ENCODE measurements at regions not wholly inside any gene's neighbourhood (a gene's known extent, or its start where the extent isn't known, plus 50 kb on each side); places are given as distances from the start of the nearest gene placed in this dataset.
A peak's percentile ranks its signal among the peaks of the same experiment; 100 is the strongest.

- H3K4me3 ChIP-seq (ENCODE audit: insufficient read depth, low read depth, low read length), result no peak overlapping the region
- H3K27me3 ChIP-seq (ENCODE audit: control insufficient read depth, insufficient read depth, low read length), result no peaks in the 10 kb centered on the region
- no peak for DNase-seq
- no peaks in the 10 kb centered on the region for H3K36me3 ChIP-seq (replicated peaks; ENCODE audit: control insufficient read depth, insufficient read depth, low read length)
Measured at GRCh38 chr7:21029006-21029405, 242.3 kb upstream of the SP8 start.

GRCh38 chr7:21030237-21030871 is 243.7 kb upstream of the SP8 start:
- Histone ChIP-seq H3K4me3 (ENCODE audit: insufficient read depth, low read depth, low read length) (no peak overlapping the region), H3K27me3 (ENCODE audit: control insufficient read depth, insufficient read depth, low read length) (no peaks in the 10 kb centered on the region)

GRCh38 chr7:21041252-21041651 is 254.6 kb upstream of the SP8 start:
- H3K27me3 ChIP-seq (ENCODE audit: control insufficient read depth, insufficient read depth, low read length), result no peaks in the 10 kb centered on the region
- no peak overlapping the region for H3K4me3 ChIP-seq (ENCODE audit: insufficient read depth, low read depth, low read length)
- no peak for DNase-seq

More at GRCh38 chr7:21030237-21030871, 243.7 kb upstream of the SP8 start:
- peak; percentile 12 for DNase-seq
- H3K36me3 ChIP-seq (replicated peaks; ENCODE audit: control insufficient read depth, insufficient read depth, low read length), result no peaks in the 10 kb centered on the region

GRCh38 chr7:21041666-21042065 is 255.0 kb upstream of the SP8 start:
- DNase-seq, result peak; percentile 50
- no peaks in the 10 kb centered on the region for H3K27me3 ChIP-seq (ENCODE audit: control insufficient read depth, insufficient read depth, low read length)
- H3K4me3 ChIP-seq (ENCODE audit: insufficient read depth, low read depth, low read length), result no peak overlapping the region
- no peaks in the 10 kb centered on the region for H3K36me3 ChIP-seq (replicated peaks; ENCODE audit: control insufficient read depth, insufficient read depth, low read length)

More at GRCh38 chr7:21041252-21041651, 254.6 kb upstream of the SP8 start:
- no peaks in the 10 kb centered on the region for H3K36me3 ChIP-seq (replicated peaks; ENCODE audit: control insufficient read depth, insufficient read depth, low read length)

GRCh38 chr7:21044384-21044783 is 257.7 kb upstream of the SP8 start:
- H3K27me3 ChIP-seq (ENCODE audit: control insufficient read depth, insufficient read depth, low read length), result no peaks in the 10 kb centered on the region
- DNase-seq, result no peak
- no peak overlapping the region for H3K4me3 ChIP-seq (ENCODE audit: insufficient read depth, low read depth, low read length)
- H3K36me3 ChIP-seq (replicated peaks; ENCODE audit: control insufficient read depth, insufficient read depth, low read length), result no peaks in the 10 kb centered on the region

- no peak overlapping the region for H3K4me3 ChIP-seq (ENCODE audit: insufficient read depth, low read depth, low read length)
- H3K27me3 ChIP-seq (ENCODE audit: control insufficient read depth, insufficient read depth, low read length), result no peaks in the 10 kb centered on the region
- DNase-seq, result no peak
- no peaks in the 10 kb centered on the region for H3K36me3 ChIP-seq (replicated peaks; ENCODE audit: control insufficient read depth, insufficient read depth, low read length)
Measured at GRCh38 chr7:21044913-21045568, 258.4 kb upstream of the SP8 start.

GRCh38 chr7:21051865-21052264 is 265.2 kb upstream of the SP8 start:
- Histone ChIP-seq H3K4me3 (ENCODE audit: insufficient read depth, low read depth, low read length) (no peak overlapping the region), H3K27me3 (ENCODE audit: control insufficient read depth, insufficient read depth, low read length) (no peaks in the 10 kb centered on the region)
- no peak for DNase-seq

GRCh38 chr7:21054427-21055112 is 267.9 kb upstream of the SP8 start:
- no peaks in the 10 kb centered on the region for H3K36me3 ChIP-seq (replicated peaks; ENCODE audit: control insufficient read depth, insufficient read depth, low read length)
- no peak for DNase-seq
- no peak overlapping the region for H3K4me3 ChIP-seq (ENCODE audit: insufficient read depth, low read depth, low read length)

More at GRCh38 chr7:21051865-21052264, 265.2 kb upstream of the SP8 start:
- H3K36me3 ChIP-seq (replicated peaks; ENCODE audit: control insufficient read depth, insufficient read depth, low read length), result no peaks in the 10 kb centered on the region

GRCh38 chr7:21059069-21059468 is 272.4 kb upstream of the SP8 start:
- H3K4me3 ChIP-seq (ENCODE audit: insufficient read depth, low read depth, low read length), result no peak overlapping the region
- DNase-seq, result no peak
- no peaks in the 10 kb centered on the region for H3K36me3 ChIP-seq (replicated peaks; ENCODE audit: control insufficient read depth, insufficient read depth, low read length)
- no peaks in the 10 kb centered on the region for H3K27me3 ChIP-seq (ENCODE audit: control insufficient read depth, insufficient read depth, low read length)

More at GRCh38 chr7:21054427-21055112, 267.9 kb upstream of the SP8 start:
- H3K27me3 ChIP-seq (ENCODE audit: control insufficient read depth, insufficient read depth, low read length), result no peaks in the 10 kb centered on the region

GRCh38 chr7:21063106-21063505 is 276.4 kb upstream of the SP8 start:
- Histone ChIP-seq H3K36me3 (replicated peaks; ENCODE audit: control insufficient read depth, insufficient read depth, low read length) (no peaks in the 10 kb centered on the region), H3K4me3 (ENCODE audit: insufficient read depth, low read depth, low read length) (no peak overlapping the region), H3K27me3 (ENCODE audit: control insufficient read depth, insufficient read depth, low read length) (no peaks in the 10 kb centered on the region)
- DNase-seq, result no peak

- DNase-seq, result no peak
- Histone ChIP-seq H3K36me3 (replicated peaks; ENCODE audit: control insufficient read depth, insufficient read depth, low read length) (no peaks in the 10 kb centered on the region), H3K27me3 (ENCODE audit: control insufficient read depth, insufficient read depth, low read length) (no peaks in the 10 kb centered on the region), H3K4me3 (ENCODE audit: insufficient read depth, low read depth, low read length) (no peak overlapping the region)
Measured at GRCh38 chr7:21064698-21065648, 278.3 kb upstream of the SP8 start.

GRCh38 chr7:21066221-21066620 is 279.5 kb upstream of the SP8 start:
- no peaks in the 10 kb centered on the region for H3K36me3 ChIP-seq (replicated peaks; ENCODE audit: control insufficient read depth, insufficient read depth, low read length)
- no peak overlapping the region for H3K4me3 ChIP-seq (ENCODE audit: insufficient read depth, low read depth, low read length)
- no peaks in the 10 kb centered on the region for H3K27me3 ChIP-seq (ENCODE audit: control insufficient read depth, insufficient read depth, low read length)
- no peak for DNase-seq

- DNase-seq, result no peak
- no peaks in the 10 kb centered on the region for H3K36me3 ChIP-seq (replicated peaks; ENCODE audit: control insufficient read depth, insufficient read depth, low read length)
- H3K4me3 ChIP-seq (ENCODE audit: insufficient read depth, low read depth, low read length), result no peak overlapping the region
- no peaks in the 10 kb centered on the region for H3K27me3 ChIP-seq (ENCODE audit: control insufficient read depth, insufficient read depth, low read length)
Measured at GRCh38 chr7:21067216-21067615, 280.5 kb upstream of the SP8 start.

GRCh38 chr7:21070571-21071090 is 283.9 kb upstream of the SP8 start:
- H3K4me3 ChIP-seq (ENCODE audit: insufficient read depth, low read depth, low read length), result no peak overlapping the region
- H3K27me3 ChIP-seq (ENCODE audit: control insufficient read depth, insufficient read depth, low read length), result no peaks in the 10 kb centered on the region
- no peak for DNase-seq
- H3K36me3 ChIP-seq (replicated peaks; ENCODE audit: control insufficient read depth, insufficient read depth, low read length), result no peaks in the 10 kb centered on the region
